IMR-90 (cell line): ENCODE measurements at regions not wholly inside any gene's neighbourhood (a gene's known extent, or its start where the extent isn't known, plus 50 kb on each side); places are given as distances from the start of the nearest gene placed in this dataset.

ENCODE experiments used
- ATAC-seq: fragments of 200-7000 bp; cut with Tn5 transposase; 2 replicates; pipeline ENCODE4 v1.9.1; 2020; ENCODE audit warnings: low read depth, mild to moderate bottlenecking, moderate library complexity
- BruUV-seq: library from RNA; stranded (reverse); fragments of 400-500 nt; replicated peaks from 2 replicates; lab custom pipeline; 2021; lab: Mats Ljungman, UMichigan
- CTCF ChIA-PET: fragments of 300-600 bp; formaldehyde crosslinking; extraction: SDS; loops from one replicate; lab custom pipeline; 2021; ENCODE audit warnings: antibody characterized with exemption; lab: Yijun Ruan, JAX
- POLR2A ChIA-PET: fragments of 300-600 bp; sonication (Branson Sonifier 250); formaldehyde crosslinking; loops from one replicate; lab custom pipeline; 2022; ENCODE audit warnings: antibody characterized with exemption; ENCODE audit not compliant: unreplicated experiment; lab: Charles Lee
- DNase-seq: peaks from one replicate; pipeline ENCODE4 v3.0.0; 2013
- H2AFZ ChIP-seq: replicated peaks from 2 replicates; pipeline ENCODE3; 2013; ENCODE audit warnings: low read length, mild to moderate bottlenecking; ENCODE audit not compliant: poor library complexity
- H2AK5ac ChIP-seq: 2 replicates; pipeline ENCODE4 v1.6.1; 2013; ENCODE audit warnings: low read depth, low read length, inconsistent platforms
- H2AK9ac ChIP-seq: replicated peaks from 2 replicates; pipeline ENCODE3; 2013; ENCODE audit warnings: mild to moderate bottlenecking, low read depth, low read length, moderate library complexity; ENCODE audit not compliant: poor library complexity
- H2BK120ac ChIP-seq: 2 replicates; pipeline ENCODE4 v1.6.1; 2013; ENCODE audit warnings: low read depth, low read length, inconsistent platforms
- H2BK15ac ChIP-seq: 3 replicates; pipeline ENCODE4 v1.6.1; 2013; ENCODE audit warnings: low read depth, low read length, inconsistent platforms
- H2BK20ac ChIP-seq: 2 replicates; pipeline ENCODE4 v1.6.1; 2013; ENCODE audit warnings: low read depth, mild to moderate bottlenecking, inconsistent platforms, low read length, moderate library complexity
- H2BK5ac ChIP-seq: 2 replicates; pipeline ENCODE4 v1.6.1; 2013; ENCODE audit warnings: mild to moderate bottlenecking, low read depth, low read length, inconsistent platforms; ENCODE audit not compliant: poor library complexity, severe bottlenecking
- H3K14ac ChIP-seq: replicated peaks from 2 replicates; pipeline ENCODE4 v1.6.1; 2013; ENCODE audit warnings: low read depth, low read length, inconsistent platforms
- H3K18ac ChIP-seq: 2 replicates; pipeline ENCODE4 v1.6.1; 2013; ENCODE audit warnings: low read depth, low read length, control low read depth
- H3K23ac ChIP-seq: 2 replicates; pipeline ENCODE4 v1.6.1; 2013; ENCODE audit warnings: low read depth, low read length, inconsistent platforms
- H3K27ac ChIP-seq: 2 replicates; pipeline ENCODE4 v1.5.1; 2013; ENCODE audit warnings: mild to moderate bottlenecking, control low read depth, low read length; ENCODE audit not compliant: insufficient read depth
- H3K27me3 ChIP-seq: 2 replicates; pipeline ENCODE4 v1.6.1; 2013; ENCODE audit warnings: low read length; ENCODE audit not compliant: control insufficient read depth, insufficient read depth
- H3K36me3 ChIP-seq: 2 replicates; pipeline ENCODE4 v1.6.1; 2013; ENCODE audit warnings: low read length, mixed read lengths; ENCODE audit not compliant: control insufficient read depth, insufficient read depth
- H3K4ac ChIP-seq: 2 replicates; pipeline ENCODE4 v1.6.1; 2013; ENCODE audit warnings: low read depth, low read length, inconsistent platforms
- H3K4me1 ChIP-seq: 2 replicates; pipeline ENCODE4 v1.6.1; 2013; ENCODE audit warnings: low read length, mixed read lengths; ENCODE audit not compliant: control insufficient read depth, insufficient read depth
- H3K4me2 ChIP-seq: 2 replicates; pipeline ENCODE4 v1.6.1; 2013; ENCODE audit warnings: low read depth, mild to moderate bottlenecking, control low read depth, low read length, moderate library complexity
- H3K4me3 ChIP-seq: 2 replicates; pipeline ENCODE4 v1.5.1; 2013; ENCODE audit warnings: low read depth, mild to moderate bottlenecking, control low read depth, low read length, moderate library complexity; ENCODE audit not compliant: insufficient read depth
- H3K56ac ChIP-seq: 2 replicates; pipeline ENCODE4 v1.6.1; 2013; ENCODE audit warnings: low read length, inconsistent platforms; ENCODE audit not compliant: insufficient read depth; ENCODE audit errors: extremely low read depth
- H3K79me1 ChIP-seq, 2 experiments: 2 replicates each; pipeline ENCODE4 v1.6.1; 2013; ENCODE audit warnings: low read length in 2 of 2, inconsistent platforms in 1 of 2, low read depth in 1 of 2
- H3K9ac ChIP-seq: 2 replicates; pipeline ENCODE4 v1.6.1; 2013; ENCODE audit warnings: low read depth, low read length, control low read depth
- H3K9me1 ChIP-seq: 2 replicates; pipeline ENCODE4 v1.6.1; 2013; ENCODE audit warnings: low read length, inconsistent platforms; ENCODE audit not compliant: insufficient read depth
- H3K9me3 ChIP-seq: 2 replicates; pipeline ENCODE4 v1.6.1; 2013; ENCODE audit warnings: low read length; ENCODE audit not compliant: control insufficient read depth, insufficient read depth
- H4K20me1 ChIP-seq: 2 replicates; pipeline ENCODE4 v1.6.1; 2013; ENCODE audit warnings: low read length, inconsistent platforms; ENCODE audit not compliant: insufficient read depth
- H4K5ac ChIP-seq: 2 replicates; pipeline ENCODE4 v1.6.1; 2013; ENCODE audit warnings: mild to moderate bottlenecking, low read depth, low read length, control low read depth
- H4K8ac ChIP-seq, 2 experiments: 2 replicates each; pipeline ENCODE4 v1.6.1; 2013; ENCODE audit warnings: low read depth in 2 of 2, low read length in 2 of 2, control low read depth in 1 of 2, inconsistent platforms in 1 of 2
- H4K91ac ChIP-seq: 2 replicates; pipeline ENCODE4 v1.6.1; 2013; ENCODE audit warnings: low read depth, low read length, inconsistent platforms; ENCODE audit not compliant: insufficient read depth
- BHLHE40 ChIP-seq: fragments of 150-350 bp; IDR thresholded peaks from 2 replicates; pipeline ENCODE4 v1.6.1; 2016; ENCODE audit warnings: mild to moderate bottlenecking, low read depth, low read length
- CEBPB ChIP-seq: IDR thresholded peaks from 2 replicates; pipeline ENCODE4 v1.6.1; 2012; ENCODE audit warnings: low read depth, low read length, improper control_type of control experiment
- CHD1 ChIP-seq: IDR thresholded peaks from 2 replicates; pipeline ENCODE4 v1.6.1; 2012; ENCODE audit warnings: low read depth, low read length, improper control_type of control experiment
- ELK1 ChIP-seq: fragments of 150-350 bp; IDR thresholded peaks from 2 replicates; pipeline ENCODE4 v1.6.1; 2016; ENCODE audit warnings: low read depth, mild to moderate bottlenecking, low read length, moderate library complexity, borderline replicate concordance
- MAFK ChIP-seq: IDR thresholded peaks from 2 replicates; pipeline ENCODE4 v1.6.1; 2012; ENCODE audit warnings: low read depth, low read length, improper control_type of control experiment
- MAZ ChIP-seq: IDR thresholded peaks from 2 replicates; pipeline ENCODE4 v1.6.1; 2012; ENCODE audit warnings: low read depth, mild to moderate bottlenecking, low read length, improper control_type of control experiment, moderate library complexity, borderline replicate concordance
- MXI1 ChIP-seq: IDR thresholded peaks from 2 replicates; pipeline ENCODE4 v1.6.1; 2012; ENCODE audit warnings: low read depth, mild to moderate bottlenecking, low read length, moderate library complexity, borderline replicate concordance
- NFE2L2 ChIP-seq: fragments of 150-350 bp; IDR thresholded peaks from 2 replicates; pipeline ENCODE4 v1.6.1; 2016; ENCODE audit warnings: low read depth, mild to moderate bottlenecking, low read length
- POLR2A ChIP-seq: IDR thresholded peaks from 2 replicates; pipeline ENCODE4 v1.6.1; 2012; ENCODE audit warnings: mild to moderate bottlenecking, low read depth, low read length
- RAD21 ChIP-seq: IDR thresholded peaks from 2 replicates; pipeline ENCODE4 v1.6.1; 2012; ENCODE audit warnings: low read length, improper control_type of control experiment
- USF2 ChIP-seq: fragments of 150-350 bp; IDR thresholded peaks from 2 replicates; pipeline ENCODE4 v1.6.1; 2017; ENCODE audit warnings: mild to moderate bottlenecking, antibody characterized with exemption, low read length, low read depth
- WGBS, 2 experiments: methylation state at CpG; one replicate each; pipeline versions ENCODE4 v1.1.5 to v1.1.7; 2013; ENCODE audit warnings: missing lambda C conversion rate in 2 of 2; ENCODE audit not compliant: insufficient read length in 1 of 2; ENCODE audit errors: extremely low coverage in 2 of 2; 5-methylcytosine and 5-hydroxymethylcytosine counted together
- dilution Hi-C: fragments of 300-500 bp; cut with HindIII; formaldehyde crosslinking; loops from one replicate; pipeline ENCODE4 v1.14.3; 2018; ENCODE audit warnings: low sequenced_read_pairs; ENCODE audit not compliant: unreplicated experiment
- in situ Hi-C: fragments of 300-500 bp; cut with MboI; formaldehyde crosslinking; loops from 3 replicates; pipeline ENCODE4 v1.14.3; 2019; ENCODE audit warnings: low sequenced_read_pairs, inconsistent platforms, mixed read lengths
- intact Hi-C: fragments of 100-400 bp; cut with micrococcal nuclease; formaldehyde crosslinking; loops from 2 replicates; pipeline ENCODE4 v1.10.0; 2022
- TF ChIP-seq, protein P1 (sequence below): conservative IDR thresholded peaks from 2 replicates; pipeline ENCODE4 v1.5.1; 2012; ENCODE audit warnings: mild to moderate bottlenecking, low read depth, low read length, improper control_type of control experiment

DNA sequence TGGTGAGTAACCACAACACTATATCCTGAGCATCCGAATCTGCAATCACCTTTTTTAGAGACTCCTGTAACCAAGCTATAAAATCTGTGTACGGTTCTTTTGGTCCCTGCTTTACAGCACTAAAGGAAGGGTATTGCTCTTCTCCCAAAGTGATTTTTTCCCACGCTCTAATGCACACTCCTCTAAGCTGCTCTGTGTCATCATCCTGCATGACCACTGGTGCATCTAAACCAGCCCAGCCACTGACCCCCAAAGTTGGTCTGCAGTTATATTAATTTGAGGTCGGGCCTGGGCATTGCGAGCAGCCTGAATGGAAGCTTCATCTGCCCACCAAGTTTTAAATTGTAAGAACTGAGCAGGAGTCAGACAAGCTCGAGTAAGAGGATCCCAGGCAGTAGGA, 480.0 kb downstream of the PTPRU start:
- Histone ChIP-seq H4K20me1 (no peaks in the 10 kb centered on the region), H4K91ac (no peak overlapping the region), H2BK15ac (no peak overlapping the region), H2AFZ (no peak overlapping the region), H3K27ac (no peak overlapping the region), H2BK5ac (no peak overlapping the region), H2BK120ac (no peak overlapping the region), H3K9ac (no peak overlapping the region), H3K4me3 (no peak overlapping the region), H3K27me3 (no peaks in the 10 kb centered on the region), H3K4me1 (peaks cover 6% of the 10 kb centered on the region), H3K14ac (no peak overlapping the region), H2AK9ac (no peak overlapping the region), H3K36me3 (no peaks in the 10 kb centered on the region), H2AK5ac (no peak overlapping the region), H4K8ac (no peak overlapping the region), H3K4me2 (no peak overlapping the region), H2BK20ac (no peak overlapping the region), H3K4ac (no peak overlapping the region), H3K9me1 (peaks cover 8% of the 10 kb centered on the region), H4K5ac (no peak overlapping the region), H3K18ac (no peak overlapping the region), H3K23ac (no peak overlapping the region), H3K56ac (no peak overlapping the region), H3K79me1 (no peaks in the 10 kb centered on the region), H3K9me3 (no peaks in the 10 kb centered on the region; the same call in 1 of the 2 replicates)
- ChIA-PET CTCF (interaction anchor here (1.2 kb wide), 1 partner anchor 12 kb away, joined by 4 read pairs; no protein-coding TSS in a partner anchor), POLR2A (no interaction called here)
- no TSS peak for BruUV-seq
- no peak for TF ChIP-seq ELK1
- no peak for TF ChIP-seq CEBPB
- TF ChIP-seq RAD21 = no peak
- no peak for TF ChIP-seq NFE2L2
- no peak for TF ChIP-seq MAZ
- no peak for TF ChIP-seq BHLHE40
- TF ChIP-seq MAFK = no peak
- no peak for TF ChIP-seq USF2
- no peak for TF ChIP-seq CHD1
- TF ChIP-seq MXI1 = no peak
- TF ChIP-seq, protein P1, sequence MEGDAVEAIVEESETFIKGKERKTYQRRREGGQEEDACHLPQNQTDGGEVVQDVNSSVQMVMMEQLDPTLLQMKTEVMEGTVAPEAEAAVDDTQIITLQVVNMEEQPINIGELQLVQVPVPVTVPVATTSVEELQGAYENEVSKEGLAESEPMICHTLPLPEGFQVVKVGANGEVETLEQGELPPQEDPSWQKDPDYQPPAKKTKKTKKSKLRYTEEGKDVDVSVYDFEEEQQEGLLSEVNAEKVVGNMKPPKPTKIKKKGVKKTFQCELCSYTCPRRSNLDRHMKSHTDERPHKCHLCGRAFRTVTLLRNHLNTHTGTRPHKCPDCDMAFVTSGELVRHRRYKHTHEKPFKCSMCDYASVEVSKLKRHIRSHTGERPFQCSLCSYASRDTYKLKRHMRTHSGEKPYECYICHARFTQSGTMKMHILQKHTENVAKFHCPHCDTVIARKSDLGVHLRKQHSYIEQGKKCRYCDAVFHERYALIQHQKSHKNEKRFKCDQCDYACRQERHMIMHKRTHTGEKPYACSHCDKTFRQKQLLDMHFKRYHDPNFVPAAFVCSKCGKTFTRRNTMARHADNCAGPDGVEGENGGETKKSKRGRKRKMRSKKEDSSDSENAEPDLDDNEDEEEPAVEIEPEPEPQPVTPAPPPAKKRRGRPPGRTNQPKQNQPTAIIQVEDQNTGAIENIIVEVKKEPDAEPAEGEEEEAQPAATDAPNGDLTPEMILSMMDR = no peak
- no peak for TF ChIP-seq POLR2A
- in situ Hi-C loops (no loop called here), dilution Hi-C loops (no loop called here), intact Hi-C loops (no loop called here)
- WGBS, 2 experiments = 60% methylated on average over 1 of the region's 6 CpGs; no CpG with 5 or more reads in 1 of the 2 experiments
- ATAC-seq (no peak), DNase-seq (no peak)
